H9 (cell line): ENCODE measurements at regions not wholly inside any gene's neighbourhood (a gene's known extent, or its start where the extent isn't known, plus 50 kb on each side); places are given as distances from the start of the nearest gene placed in this dataset.

Experiments
- DNase-seq: peaks from one replicate; pipeline ENCODE4 v3.0.0-alpha.2; 2017
- H2AFZ ChIP-seq: one replicate; pipeline ENCODE4 v1.6.1; 2013; ENCODE audit warnings: mild to moderate bottlenecking, low read length, control low read depth, moderate library complexity
- H2AK5ac ChIP-seq: 2 replicates; pipeline ENCODE4 v1.6.1; 2013; ENCODE audit warnings: low read length, control low read depth, mixed read lengths; ENCODE audit not compliant: insufficient read length
- H2BK120ac ChIP-seq: one replicate; pipeline ENCODE4 v1.6.1; 2013; ENCODE audit warnings: low read depth, mild to moderate bottlenecking, low read length, control low read depth, inconsistent platforms; ENCODE audit not compliant: poor library complexity, severe bottlenecking
- H2BK12ac ChIP-seq: 2 replicates; pipeline ENCODE4 v1.6.1; 2013; ENCODE audit warnings: low read length, control low read depth, mixed read lengths, low read depth; ENCODE audit not compliant: insufficient read length
- H2BK15ac ChIP-seq: 2 replicates; pipeline ENCODE4 v1.6.1; 2013; ENCODE audit warnings: low read depth, low read length, control low read depth
- H2BK20ac ChIP-seq: one replicate; pipeline ENCODE4 v1.6.1; 2013; ENCODE audit warnings: low read depth, mild to moderate bottlenecking, low read length, control low read depth, inconsistent platforms; ENCODE audit not compliant: poor library complexity, severe bottlenecking
- H2BK5ac ChIP-seq: 2 replicates; pipeline ENCODE4 v1.6.1; 2013; ENCODE audit warnings: low read length, control low read depth, mixed read lengths; ENCODE audit not compliant: insufficient read length
- H3K14ac ChIP-seq: 2 replicates; pipeline ENCODE4 v1.6.1; 2013; ENCODE audit warnings: low read length, control low read depth; ENCODE audit not compliant: insufficient read depth
- H3K18ac ChIP-seq: 2 replicates; pipeline ENCODE4 v1.6.1; 2013; ENCODE audit warnings: low read depth, mild to moderate bottlenecking, mixed read lengths, low read length, control low read depth; ENCODE audit not compliant: insufficient read length
- H3K23ac ChIP-seq: 2 replicates; pipeline ENCODE4 v1.6.1; 2013; ENCODE audit warnings: low read length, control low read depth, mixed read lengths, low read depth; ENCODE audit not compliant: insufficient read length
- H3K23me2 ChIP-seq: 2 replicates; pipeline ENCODE4 v1.6.1; 2013; ENCODE audit warnings: low read depth, mild to moderate bottlenecking, mixed read lengths, low read length, control low read depth; ENCODE audit not compliant: insufficient read length, poor library complexity, severe bottlenecking
- H3K27ac ChIP-seq: 2 replicates; pipeline ENCODE4 v1.5.1; 2013; ENCODE audit warnings: low read length, control low read depth, mixed read lengths, low read depth; ENCODE audit not compliant: insufficient read length
- H3K27me3 ChIP-seq: 2 replicates; pipeline ENCODE4 v1.6.1; 2013; ENCODE audit warnings: low read length, control low read depth, inconsistent platforms; ENCODE audit not compliant: insufficient read depth
- H3K4ac ChIP-seq: 2 replicates; pipeline ENCODE4 v1.6.1; 2013; ENCODE audit warnings: low read depth, mild to moderate bottlenecking, control low read depth, inconsistent platforms, low read length, moderate library complexity
- H3K4me1 ChIP-seq: 2 replicates; pipeline ENCODE4 v1.6.1; 2013; ENCODE audit warnings: low read length, control low read depth, inconsistent platforms; ENCODE audit not compliant: insufficient read depth
- H3K4me2 ChIP-seq: 2 replicates; pipeline ENCODE4 v1.6.1; 2013; ENCODE audit warnings: low read length, control low read depth, mixed read lengths; ENCODE audit not compliant: insufficient read length, insufficient read depth
- H3K56ac ChIP-seq: 2 replicates; pipeline ENCODE4 v1.6.1; 2013; ENCODE audit warnings: low read depth, mild to moderate bottlenecking, mixed read lengths, low read length, control low read depth; ENCODE audit not compliant: insufficient read length
- H3K79me1 ChIP-seq: 2 replicates; pipeline ENCODE4 v1.6.1; 2013; ENCODE audit warnings: low read depth, mild to moderate bottlenecking, moderate library complexity, low read length, control low read depth, inconsistent platforms; ENCODE audit not compliant: insufficient read depth, poor library complexity, severe bottlenecking
- H3K79me2 ChIP-seq: 2 replicates; pipeline ENCODE4 v1.6.1; 2013; ENCODE audit warnings: low read length, control low read depth, inconsistent platforms; ENCODE audit not compliant: insufficient read depth
- H3K9ac ChIP-seq: 2 replicates; pipeline ENCODE4 v1.6.1; 2013; ENCODE audit warnings: low read length, control low read depth, mixed read lengths; ENCODE audit not compliant: insufficient read length; ENCODE audit errors: extremely low read depth
- H3K9me3 ChIP-seq: one replicate; pipeline ENCODE4 v1.6.1; 2013; ENCODE audit warnings: low read depth, low read length, inconsistent platforms; ENCODE audit not compliant: control insufficient read depth
- H3T11ph ChIP-seq: one replicate; pipeline ENCODE4 v1.6.1; 2013; ENCODE audit warnings: mild to moderate bottlenecking, low read length, control low read depth, inconsistent platforms
- H4K20me1 ChIP-seq: one replicate; pipeline ENCODE4 v1.6.1; 2013; ENCODE audit not compliant: control insufficient read depth, insufficient read length, insufficient read depth
- H4K5ac ChIP-seq: 2 replicates; pipeline ENCODE4 v1.6.1; 2013; ENCODE audit warnings: low read depth, mild to moderate bottlenecking, mixed read lengths, low read length, control low read depth; ENCODE audit not compliant: insufficient read length
- H4K8ac ChIP-seq: replicated peaks from 2 replicates; pipeline ENCODE4 v1.6.1; 2013; ENCODE audit warnings: low read length, control low read depth, mixed read lengths, low read depth; ENCODE audit not compliant: insufficient read length
- H4K91ac ChIP-seq: 2 replicates; pipeline ENCODE4 v1.6.1; 2013; ENCODE audit warnings: low read depth, mild to moderate bottlenecking, moderate library complexity, mixed read lengths, low read length, control low read depth; ENCODE audit not compliant: insufficient read length
- H3K27ac Mint-ChIP-seq, 3 experiments: 2 replicates in 2 of 3; 3 replicates in 1 of 3; pipeline ENCODE4 v1.8.0; 2020 to 2021; ENCODE audit warnings: mixed read lengths in 3 of 3, mild to moderate bottlenecking in 1 of 3, moderate library complexity in 1 of 3
- H3K27me3 Mint-ChIP-seq: 2 replicates; pipeline ENCODE4 v1.8.0; 2021; ENCODE audit warnings: low read depth, mild to moderate bottlenecking, moderate library complexity, mixed read lengths
- H3K36me3 Mint-ChIP-seq, 3 experiments: 2 replicates in 2 of 3; 3 replicates in 1 of 3; pipeline ENCODE4 v1.8.0; 2020 to 2021; ENCODE audit warnings: low read depth in 3 of 3, mixed read lengths in 3 of 3; ENCODE audit not compliant: insufficient read depth in 1 of 3
- H3K4me1 Mint-ChIP-seq, 2 experiments: 2 replicates each; pipeline ENCODE4 v1.8.0; 2020; ENCODE audit warnings: mixed read lengths in 2 of 2
- H3K4me3 Mint-ChIP-seq, 2 experiments: 2 replicates in 1 of 2; 3 replicates in 1 of 2; pipeline ENCODE4 v1.8.0; 2020 to 2021; ENCODE audit warnings: mild to moderate bottlenecking in 2 of 2, mixed read lengths in 2 of 2, moderate library complexity in 1 of 2
- H3K9me3 Mint-ChIP-seq, 2 experiments: 2 replicates in 1 of 2; 3 replicates in 1 of 2; pipeline ENCODE4 v1.8.0; 2020; ENCODE audit warnings: mild to moderate bottlenecking in 2 of 2, mixed read lengths in 2 of 2, moderate library complexity in 1 of 2
- WGBS: extraction: QIAGEN DNeasy Blood & Tissue Kit; methylation state at CpG from one replicate; pipeline ENCODE4 v1.1.7; 2013; ENCODE audit warnings: missing lambda C conversion rate, low lambda C conversion rate, mixed read lengths; ENCODE audit not compliant: insufficient read length; ENCODE audit errors: extremely low coverage; 5-methylcytosine and 5-hydroxymethylcytosine counted together
- TF ChIP-seq, protein P1 (sequence below): fragments of 200-600 bp; sonication (generic); conservative IDR thresholded peaks from 3 replicates; pipeline ENCODE4 v1.8.0; 2021; ENCODE audit warnings: antibody characterized with exemption, mild to moderate bottlenecking

GRCh38 chr11:42249956-42250355, 790.5 kb upstream of the LRRC4C start:
- no peak overlapping the region for H3K27ac Mint-ChIP-seq
- no peak overlapping the region for H2BK12ac ChIP-seq
- DNase-seq, result no peak
- no peak overlapping the region for H3K27ac ChIP-seq
- H3K36me3 Mint-ChIP-seq, result peaks cover 0 to 10% (median 0%) of the 10 kb centered on the region in 3 experiments; a peak in 2 of 7 replicates
- no peak overlapping the region for H2BK15ac ChIP-seq
- H4K8ac ChIP-seq, result no peak overlapping the region
- no peak overlapping the region for H2BK20ac ChIP-seq
- no peaks in the 10 kb centered on the region for H4K20me1 ChIP-seq
- no peak overlapping the region for H3K4me3 Mint-ChIP-seq
- H3K14ac ChIP-seq, result no peak overlapping the region
- H3K9me3 ChIP-seq, result no peaks in the 10 kb centered on the region
- no peak overlapping the region for H4K5ac ChIP-seq
- H2AK5ac ChIP-seq, result no peak overlapping the region
- H2BK120ac ChIP-seq, result no peak overlapping the region
- no peaks in the 10 kb centered on the region for H3K23me2 ChIP-seq
- no peak overlapping the region for H3K4ac ChIP-seq
- peaks cover 6% of the 10 kb centered on the region in 2 experiments; a peak in 4 of 5 replicates for H3K9me3 Mint-ChIP-seq
- WGBS, result no CpG with 5 or more reads among the region's 2 CpGs
- no peaks in the 10 kb centered on the region for H3K79me1 ChIP-seq
- H3K4me1 Mint-ChIP-seq, result 0 out of 4 replicates have a peak, but pooled peaks cover 0 to 2% of the 10 kb centered on the region in 2 experiments
- H3K27me3 ChIP-seq, result no peaks in the 10 kb centered on the region
- H3K56ac ChIP-seq, result no peak overlapping the region
- no peak overlapping the region for H4K91ac ChIP-seq
- no peak overlapping the region for H3T11ph ChIP-seq
- no peak overlapping the region for H2AFZ ChIP-seq
- no peaks in the 10 kb centered on the region for H3K4me1 ChIP-seq
- no peak overlapping the region for H3K23ac ChIP-seq
- no peak overlapping the region for H3K18ac ChIP-seq
- no peak overlapping the region for H2BK5ac ChIP-seq
- TF ChIP-seq, protein P1, sequence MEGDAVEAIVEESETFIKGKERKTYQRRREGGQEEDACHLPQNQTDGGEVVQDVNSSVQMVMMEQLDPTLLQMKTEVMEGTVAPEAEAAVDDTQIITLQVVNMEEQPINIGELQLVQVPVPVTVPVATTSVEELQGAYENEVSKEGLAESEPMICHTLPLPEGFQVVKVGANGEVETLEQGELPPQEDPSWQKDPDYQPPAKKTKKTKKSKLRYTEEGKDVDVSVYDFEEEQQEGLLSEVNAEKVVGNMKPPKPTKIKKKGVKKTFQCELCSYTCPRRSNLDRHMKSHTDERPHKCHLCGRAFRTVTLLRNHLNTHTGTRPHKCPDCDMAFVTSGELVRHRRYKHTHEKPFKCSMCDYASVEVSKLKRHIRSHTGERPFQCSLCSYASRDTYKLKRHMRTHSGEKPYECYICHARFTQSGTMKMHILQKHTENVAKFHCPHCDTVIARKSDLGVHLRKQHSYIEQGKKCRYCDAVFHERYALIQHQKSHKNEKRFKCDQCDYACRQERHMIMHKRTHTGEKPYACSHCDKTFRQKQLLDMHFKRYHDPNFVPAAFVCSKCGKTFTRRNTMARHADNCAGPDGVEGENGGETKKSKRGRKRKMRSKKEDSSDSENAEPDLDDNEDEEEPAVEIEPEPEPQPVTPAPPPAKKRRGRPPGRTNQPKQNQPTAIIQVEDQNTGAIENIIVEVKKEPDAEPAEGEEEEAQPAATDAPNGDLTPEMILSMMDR, result no peak
- H3K9ac ChIP-seq, result no peak overlapping the region
- H3K4me2 ChIP-seq, result no peak overlapping the region
- H3K27me3 Mint-ChIP-seq, result no peaks in the 10 kb centered on the region
- no peaks in the 10 kb centered on the region for H3K79me2 ChIP-seq
